ENCODE measurements at regions not wholly inside any gene's neighbourhood (a gene's known extent, or its start where the extent isn't known, plus 50 kb on each side); places are given as distances from the start of the nearest gene placed in this dataset.
"Not testable (repeated sequence)": the region's sequence is repeated elsewhere in the genome, so short reads cannot be mapped to it uniquely, and the experiment has no call there.

DNA sequence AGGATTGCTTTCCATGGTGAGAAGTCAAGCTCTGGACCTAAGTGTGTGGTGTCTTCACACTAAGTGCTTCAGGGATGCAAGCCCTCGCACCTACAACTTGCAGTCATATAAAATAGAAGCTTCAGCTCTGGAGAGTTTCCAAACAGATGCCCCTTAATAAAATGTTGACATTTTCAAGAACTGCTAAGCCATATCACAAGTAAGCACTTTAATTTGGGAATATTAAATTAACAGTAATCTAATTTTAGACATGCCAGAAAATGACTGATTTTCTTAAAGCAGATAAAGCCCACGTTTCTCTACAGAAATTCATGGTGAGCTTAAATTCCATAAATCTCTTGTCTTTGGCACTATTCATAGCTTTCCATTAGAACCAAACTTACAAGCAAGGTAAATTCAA, 600.1 kb upstream of the FLRT2 start:
- Histone ChIP-seq H3K36me3 (ENCODE audit: control insufficient read depth, insufficient read depth, low read length) (no peaks in the 10 kb centered on the region), H3K27ac (ENCODE audit: low read length) (no peak overlapping the region), H3K4me3 (ENCODE audit: low read length) (no peak overlapping the region), H3K27me3 (ENCODE audit: control insufficient read depth, insufficient read depth, low read length) (no peaks in the 10 kb centered on the region), H3K4me1 (ENCODE audit: control insufficient read depth, insufficient read depth, low read length) (no peaks in the 10 kb centered on the region), H3K9me3 (ENCODE audit: control insufficient read depth, insufficient read depth, low read length) (no peaks in the 10 kb centered on the region)
- Mint-ChIP-seq H3K4me3 (no peak overlapping the region), H3K27me3 (ENCODE audit: low read depth in 2 of 2) (no peaks in the 10 kb centered on the region), H3K27ac (no peak overlapping the region), H3K4me1 (no peaks in the 10 kb centered on the region), H3K9me3 (peaks cover 4 to 10% of the 10 kb centered on the region in 2 donors), H3K36me3 (no peaks in the 10 kb centered on the region)
- ATAC-seq (no peak), DNase-seq (no peak)
- TF ChIP-seq, protein P1, sequence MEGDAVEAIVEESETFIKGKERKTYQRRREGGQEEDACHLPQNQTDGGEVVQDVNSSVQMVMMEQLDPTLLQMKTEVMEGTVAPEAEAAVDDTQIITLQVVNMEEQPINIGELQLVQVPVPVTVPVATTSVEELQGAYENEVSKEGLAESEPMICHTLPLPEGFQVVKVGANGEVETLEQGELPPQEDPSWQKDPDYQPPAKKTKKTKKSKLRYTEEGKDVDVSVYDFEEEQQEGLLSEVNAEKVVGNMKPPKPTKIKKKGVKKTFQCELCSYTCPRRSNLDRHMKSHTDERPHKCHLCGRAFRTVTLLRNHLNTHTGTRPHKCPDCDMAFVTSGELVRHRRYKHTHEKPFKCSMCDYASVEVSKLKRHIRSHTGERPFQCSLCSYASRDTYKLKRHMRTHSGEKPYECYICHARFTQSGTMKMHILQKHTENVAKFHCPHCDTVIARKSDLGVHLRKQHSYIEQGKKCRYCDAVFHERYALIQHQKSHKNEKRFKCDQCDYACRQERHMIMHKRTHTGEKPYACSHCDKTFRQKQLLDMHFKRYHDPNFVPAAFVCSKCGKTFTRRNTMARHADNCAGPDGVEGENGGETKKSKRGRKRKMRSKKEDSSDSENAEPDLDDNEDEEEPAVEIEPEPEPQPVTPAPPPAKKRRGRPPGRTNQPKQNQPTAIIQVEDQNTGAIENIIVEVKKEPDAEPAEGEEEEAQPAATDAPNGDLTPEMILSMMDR (IDR thresholded peaks at IDR 0.05), result no peak
- intact Hi-C loops (cut with micrococcal nuclease), result no loop called here
- 57% methylated on average over 2 of the region's 2 CpGs for WGBS (ENCODE audit: insufficient coverage)

DNA sequence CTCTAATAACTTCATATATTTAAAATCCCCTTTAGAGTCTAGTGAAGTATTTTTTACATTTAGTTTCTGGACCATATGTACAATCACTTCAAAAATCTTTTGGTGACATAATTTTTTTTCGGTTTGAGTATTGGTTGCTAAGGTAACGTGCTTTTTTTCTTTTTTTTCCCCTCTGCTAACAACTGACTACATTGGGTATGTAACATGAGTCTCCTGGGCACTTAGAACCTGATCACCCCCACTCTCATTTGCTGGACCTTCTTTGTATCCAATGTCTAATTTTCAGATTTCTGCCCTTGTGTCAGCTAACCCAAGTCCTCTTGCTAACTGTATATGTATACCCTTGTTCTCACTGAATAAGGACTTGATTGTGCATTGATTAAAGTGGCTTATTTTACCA, 592.9 kb upstream of the FLRT2 start:
- Histone ChIP-seq H3K36me3 (ENCODE audit: control insufficient read depth, insufficient read depth, low read length) (no peaks in the 10 kb centered on the region), H3K27me3 (ENCODE audit: control insufficient read depth, insufficient read depth, low read length) (no peaks in the 10 kb centered on the region), H3K4me1 (ENCODE audit: control insufficient read depth, insufficient read depth, low read length) (no peaks in the 10 kb centered on the region), H3K27ac (ENCODE audit: low read length) (no peak overlapping the region), H3K4me3 (ENCODE audit: low read length) (no peak overlapping the region), H3K9me3 (ENCODE audit: control insufficient read depth, insufficient read depth, low read length) (no peaks in the 10 kb centered on the region)
- Mint-ChIP-seq H3K4me1 (no peaks in the 10 kb centered on the region), H3K9me3 (peaks cover 8 to 14% of the 10 kb centered on the region in 2 donors), H3K4me3 (no peak overlapping the region), H3K36me3 (no peaks in the 10 kb centered on the region), H3K27me3 (ENCODE audit: low read depth in 2 of 2) (no peaks in the 10 kb centered on the region), H3K27ac (no peak overlapping the region)
- no peak for ATAC-seq
- no peak for DNase-seq
- TF ChIP-seq, protein P1 (IDR thresholded peaks at IDR 0.05), result no peak
- intact Hi-C loops (cut with micrococcal nuclease), result no loop called here
- WGBS (ENCODE audit: insufficient coverage), result 100% methylated on average over 2 of the region's 2 CpGs

DNA sequence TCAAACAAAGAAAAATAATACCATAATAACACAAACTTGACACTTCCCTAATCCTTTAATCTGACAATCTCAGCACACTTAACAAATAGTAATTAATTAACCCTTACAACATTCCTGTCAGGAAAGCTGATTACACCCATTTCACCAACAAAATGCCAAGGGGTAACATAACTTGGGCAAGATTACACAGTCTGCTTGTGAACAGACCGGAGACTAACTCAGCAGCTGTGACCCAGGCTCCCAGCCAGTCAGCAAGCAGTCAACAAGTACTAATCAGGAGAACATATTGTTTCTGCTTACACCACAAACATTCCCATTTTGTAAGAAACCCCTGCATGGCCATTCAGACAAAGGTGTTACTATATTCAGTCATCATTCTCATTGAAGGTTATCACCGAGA, 592.5 kb upstream of the FLRT2 start:
- H3K27me3 Mint-ChIP-seq (ENCODE audit: low read depth in 2 of 2), result no peaks in the 10 kb centered on the region
- H3K27ac Mint-ChIP-seq, result no peak overlapping the region
- no peaks in the 10 kb centered on the region for H3K27me3 ChIP-seq (ENCODE audit: control insufficient read depth, insufficient read depth, low read length)
- intact Hi-C loops (cut with micrococcal nuclease), result no loop called here
- H3K9me3 ChIP-seq (ENCODE audit: control insufficient read depth, insufficient read depth, low read length), result no peaks in the 10 kb centered on the region
- H3K27ac ChIP-seq (ENCODE audit: low read length), result no peak overlapping the region
- 93% methylated on average over 2 of the region's 2 CpGs for WGBS (ENCODE audit: insufficient coverage)
- TF ChIP-seq, protein P1 (IDR thresholded peaks at IDR 0.05), result no peak
- H3K9me3 Mint-ChIP-seq, result peaks cover 5 to 11% of the 10 kb centered on the region in 2 donors
- no peak for ATAC-seq
- H3K36me3 ChIP-seq (ENCODE audit: control insufficient read depth, insufficient read depth, low read length), result no peaks in the 10 kb centered on the region
- H3K4me3 Mint-ChIP-seq, result no peak overlapping the region
- H3K4me3 ChIP-seq (ENCODE audit: low read length), result no peak overlapping the region
- no peak for DNase-seq
- H3K36me3 Mint-ChIP-seq, result no peaks in the 10 kb centered on the region
- no peaks in the 10 kb centered on the region for H3K4me1 ChIP-seq (ENCODE audit: control insufficient read depth, insufficient read depth, low read length)
- no peaks in the 10 kb centered on the region for H3K4me1 Mint-ChIP-seq

DNA sequence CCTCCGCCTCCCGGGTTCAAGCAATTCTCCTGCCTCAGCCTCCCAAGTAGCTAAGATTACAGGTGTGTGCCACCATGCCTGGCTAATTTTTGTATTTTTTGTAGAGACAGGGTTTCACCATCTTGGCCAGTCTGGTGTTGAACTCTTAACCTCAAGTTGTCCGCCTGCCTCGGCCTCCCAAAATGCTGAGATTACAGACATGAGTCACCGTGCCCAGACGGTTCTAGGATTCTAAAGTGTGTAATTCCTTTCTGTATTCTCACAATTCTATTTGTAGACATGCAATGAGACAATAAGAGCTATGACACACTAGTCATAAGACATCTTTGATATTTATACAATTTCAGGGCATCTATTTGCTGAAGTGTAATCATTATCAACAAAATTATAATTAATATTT, 585.0 kb upstream of the FLRT2 start:
- H3K9me3 Mint-ChIP-seq; H3K9me3 ChIP-seq (ENCODE audit: control insufficient read depth, insufficient read depth, low read length); ATAC-seq; H3K27me3 Mint-ChIP-seq (ENCODE audit: low read depth in 2 of 2); H3K27ac ChIP-seq (ENCODE audit: low read length); intact Hi-C loops (cut with micrococcal nuclease); H3K4me3 Mint-ChIP-seq; H3K27ac Mint-ChIP-seq; H3K36me3 Mint-ChIP-seq; H3K27me3 ChIP-seq (ENCODE audit: control insufficient read depth, insufficient read depth, low read length); H3K4me3 ChIP-seq (ENCODE audit: low read length); DNase-seq; H3K36me3 ChIP-seq (ENCODE audit: control insufficient read depth, insufficient read depth, low read length); H3K4me1 ChIP-seq (ENCODE audit: control insufficient read depth, insufficient read depth, low read length); H3K4me1 Mint-ChIP-seq: not testable (repeated sequence)
- 91% methylated on average over 6 of the region's 6 CpGs for WGBS (ENCODE audit: insufficient coverage)

All from natural killer cell (primary cell).